PC-9 (cell line): ENCODE measurements at regions not wholly inside any gene's neighbourhood (a gene's known extent, or its start where the extent isn't known, plus 50 kb on each side); places are given as distances from the start of the nearest gene placed in this dataset.

Experiments used
- EZH2 ChIP-seq: fragments of 200-600 bp; sonication (generic); IDR thresholded peaks from 2 replicates; pipeline ENCODE4 v1.8.0; 2017; ENCODE audit warnings: antibody characterized with exemption, low read depth
- TF ChIP-seq, protein P1 (sequence below): fragments of 200-600 bp; sonication (generic); conservative IDR thresholded peaks from 2 replicates; pipeline ENCODE4 v1.6.1; 2017; ENCODE audit warnings: mixed run types, antibody characterized with exemption, mild to moderate bottlenecking, moderate library complexity

DNA sequence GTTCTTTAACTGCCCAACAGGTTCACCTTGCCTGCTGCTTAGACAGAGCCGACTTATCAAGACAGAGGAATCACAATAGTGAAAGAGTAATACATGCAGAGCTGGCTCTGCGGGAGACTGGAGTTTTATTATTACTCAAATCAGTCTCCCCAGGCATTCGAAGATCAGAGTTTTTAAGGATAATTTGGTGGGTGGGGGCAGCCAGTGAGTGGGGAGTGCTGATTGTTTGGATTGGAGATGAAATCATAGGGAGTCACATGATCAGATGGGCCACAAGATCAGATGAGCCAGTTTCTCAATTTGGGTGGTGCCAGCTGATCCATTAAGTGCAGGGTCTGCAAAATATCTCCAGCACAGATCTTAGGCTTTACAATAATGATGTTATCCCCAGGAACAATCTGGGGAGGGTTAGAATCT, 131.3 kb downstream of the AKR1D1 start:
- TF ChIP-seq, protein P1, sequence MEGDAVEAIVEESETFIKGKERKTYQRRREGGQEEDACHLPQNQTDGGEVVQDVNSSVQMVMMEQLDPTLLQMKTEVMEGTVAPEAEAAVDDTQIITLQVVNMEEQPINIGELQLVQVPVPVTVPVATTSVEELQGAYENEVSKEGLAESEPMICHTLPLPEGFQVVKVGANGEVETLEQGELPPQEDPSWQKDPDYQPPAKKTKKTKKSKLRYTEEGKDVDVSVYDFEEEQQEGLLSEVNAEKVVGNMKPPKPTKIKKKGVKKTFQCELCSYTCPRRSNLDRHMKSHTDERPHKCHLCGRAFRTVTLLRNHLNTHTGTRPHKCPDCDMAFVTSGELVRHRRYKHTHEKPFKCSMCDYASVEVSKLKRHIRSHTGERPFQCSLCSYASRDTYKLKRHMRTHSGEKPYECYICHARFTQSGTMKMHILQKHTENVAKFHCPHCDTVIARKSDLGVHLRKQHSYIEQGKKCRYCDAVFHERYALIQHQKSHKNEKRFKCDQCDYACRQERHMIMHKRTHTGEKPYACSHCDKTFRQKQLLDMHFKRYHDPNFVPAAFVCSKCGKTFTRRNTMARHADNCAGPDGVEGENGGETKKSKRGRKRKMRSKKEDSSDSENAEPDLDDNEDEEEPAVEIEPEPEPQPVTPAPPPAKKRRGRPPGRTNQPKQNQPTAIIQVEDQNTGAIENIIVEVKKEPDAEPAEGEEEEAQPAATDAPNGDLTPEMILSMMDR = no peak
- TF ChIP-seq EZH2 = no peak
